ENCODE measurements at regions not wholly inside any gene's neighbourhood (a gene's known extent, or its start where the extent isn't known, plus 50 kb on each side); places are given as distances from the start of the nearest gene placed in this dataset.

- no peaks in the 10 kb centered on the region for H3K4me1 Mint-ChIP-seq (ENCODE audit: low read depth)
- TF ChIP-seq CTCF (IDR thresholded peaks at IDR 0.05): no peak
- peaks cover 17% of the 10 kb centered on the region for H3K9me3 Mint-ChIP-seq (ENCODE audit: low read depth)
- no peak overlapping the region for H3K4me3 Mint-ChIP-seq (ENCODE audit: unreplicated experiment)
- no peak overlapping the region for H3K27ac Mint-ChIP-seq (ENCODE audit: unreplicated experiment)
- DNase-seq (ENCODE audit: low spot score): no peak
- peaks cover 2% of the 10 kb centered on the region for H3K27me3 Mint-ChIP-seq (ENCODE audit: low read depth)
- no peaks in the 10 kb centered on the region for H3K36me3 Mint-ChIP-seq (ENCODE audit: low read depth)
Observed at GRCh38 chr14:65975865-65976264, 510.3 kb upstream of the CCDC196 start.

GRCh38 chr14:65976761-65977404 is 509.3 kb upstream of the CCDC196 start:
- no peak for TF ChIP-seq CTCF (IDR thresholded peaks at IDR 0.05)
- Mint-ChIP-seq H3K4me1 (ENCODE audit: low read depth) (no peaks in the 10 kb centered on the region), H3K9me3 (ENCODE audit: low read depth) (peaks cover 17% of the 10 kb centered on the region), H3K4me3 (ENCODE audit: unreplicated experiment) (no peak overlapping the region), H3K27ac (ENCODE audit: unreplicated experiment) (no peak overlapping the region), H3K27me3 (ENCODE audit: low read depth) (peaks cover 2% of the 10 kb centered on the region), H3K36me3 (ENCODE audit: low read depth) (no peaks in the 10 kb centered on the region)
- no peak for DNase-seq (ENCODE audit: low spot score)

GRCh38 chr14:65981192-65981843 is 504.9 kb upstream of the CCDC196 start:
- Mint-ChIP-seq H3K4me3 (ENCODE audit: unreplicated experiment) (no peak overlapping the region), H3K4me1 (ENCODE audit: low read depth) (no peaks in the 10 kb centered on the region), H3K9me3 (ENCODE audit: low read depth) (peaks cover 17% of the 10 kb centered on the region), H3K27ac (ENCODE audit: unreplicated experiment) (no peak overlapping the region), H3K27me3 (ENCODE audit: low read depth) (no peaks in the 10 kb centered on the region), H3K36me3 (ENCODE audit: low read depth) (no peaks in the 10 kb centered on the region)
- DNase-seq (ENCODE audit: low spot score): no peak
- no peak for TF ChIP-seq CTCF (IDR thresholded peaks at IDR 0.05)

- H3K36me3 Mint-ChIP-seq (ENCODE audit: low read depth): no peaks in the 10 kb centered on the region
- no peaks in the 10 kb centered on the region for H3K9me3 Mint-ChIP-seq (ENCODE audit: low read depth)
- no peak for DNase-seq (ENCODE audit: low spot score)
- TF ChIP-seq CTCF (IDR thresholded peaks at IDR 0.05): no peak
- H3K27ac Mint-ChIP-seq (ENCODE audit: unreplicated experiment): no peak overlapping the region
- no peak overlapping the region for H3K4me3 Mint-ChIP-seq (ENCODE audit: unreplicated experiment)
- H3K27me3 Mint-ChIP-seq (ENCODE audit: low read depth): no peaks in the 10 kb centered on the region
- H3K4me1 Mint-ChIP-seq (ENCODE audit: low read depth): no peaks in the 10 kb centered on the region
Observed at GRCh38 chr14:65986041-65986440, 500.1 kb upstream of the CCDC196 start.

GRCh38 chr14:65989981-65990380 is 496.2 kb upstream of the CCDC196 start:
- no peak for DNase-seq (ENCODE audit: low spot score)
- Mint-ChIP-seq H3K36me3 (ENCODE audit: low read depth) (no peaks in the 10 kb centered on the region), H3K4me3 (ENCODE audit: unreplicated experiment) (no peak overlapping the region), H3K27ac (ENCODE audit: unreplicated experiment) (no peak overlapping the region), H3K27me3 (ENCODE audit: low read depth) (no peaks in the 10 kb centered on the region), H3K4me1 (ENCODE audit: low read depth) (no peaks in the 10 kb centered on the region), H3K9me3 (ENCODE audit: low read depth) (peaks cover 3% of the 10 kb centered on the region)
- TF ChIP-seq CTCF (IDR thresholded peaks at IDR 0.05): no peak

Measured in chondrocyte (in vitro differentiated cells).